ENCODE measurements at regions not wholly inside any gene's neighbourhood (a gene's known extent, or its start where the extent isn't known, plus 50 kb on each side); places are given as distances from the start of the nearest gene placed in this dataset.

- no peak for DNase-seq (ENCODE audit: low read depth in 2 of 2)
Observed at GRCh38 chr10:65845916-65846315, 1079.9 kb upstream of the LRRTM3 start.

GRCh38 chr10:65846541-65846940, 1079.3 kb upstream of the LRRTM3 start:
- DNase-seq (ENCODE audit: low read depth in 2 of 2), result no peak

GRCh38 chr10:65846949-65847348, 1078.9 kb upstream of the LRRTM3 start:
- DNase-seq (ENCODE audit: low read depth in 2 of 2), result no peak

- no peak for DNase-seq (ENCODE audit: low read depth in 2 of 2)
Observed at GRCh38 chr10:65847436-65848230, 1078.2 kb upstream of the LRRTM3 start.

- no peak for DNase-seq (ENCODE audit: low read depth in 2 of 2)
Observed at GRCh38 chr10:65858841-65859240, 1067.0 kb upstream of the LRRTM3 start.

- no peak for DNase-seq (ENCODE audit: low read depth in 2 of 2)
Observed at GRCh38 chr10:65861249-65861648, 1064.6 kb upstream of the LRRTM3 start.
